SK-N-SH (cell line): ENCODE measurements at regions not wholly inside any gene's neighbourhood (a gene's known extent, or its start where the extent isn't known, plus 50 kb on each side); places are given as distances from the start of the nearest gene placed in this dataset.

ENCODE experiments used
- CTCF ChIA-PET: fragments of 300-600, 350-600 bp; formaldehyde crosslinking; extraction: SDS; loops from one replicate; lab custom pipeline; 2021; lab: Yijun Ruan, JAX
- POLR2A ChIA-PET: fragments of 350-600 bp; sonication (Branson Sonifier 250); formaldehyde crosslinking; extraction: SDS; loops from one replicate; lab custom pipeline; 2020; ENCODE audit warnings: antibody characterized with exemption, inconsistent platforms; lab: Yijun Ruan, JAX
- DNase-seq: peaks from one replicate; pipeline ENCODE4 v3.0.0; 2012
- H2AFZ ChIP-seq: fragments of 200-600 bp; sonication (generic); 2 replicates; pipeline ENCODE4 v1.8.1; 2016; ENCODE audit warnings: antibody characterized with exemption, mild to moderate bottlenecking, low read depth
- H3F3A ChIP-seq: fragments of 200-600 bp; sonication (generic); replicated peaks from 2 replicates; pipeline ENCODE3; 2016; ENCODE audit warnings: antibody characterized with exemption, mild to moderate bottlenecking; ENCODE audit not compliant: insufficient read depth
- H3K27ac ChIP-seq, 2 experiments: fragments of 200-500 bp in 1 of 2; fragments of 200-600 bp in 1 of 2; sonication (Bioruptor generic) in 1 of 2; sonication (generic), shearing (Covaris generic) in 1 of 2; 2 replicates each; pipeline versions ENCODE4 v1.5.1 to v1.6.1; 2014 to 2016; ENCODE audit warnings: low read depth in 2 of 2, inconsistent platforms in 1 of 2, low read length in 1 of 2, mild to moderate bottlenecking in 1 of 2, mixed read lengths in 1 of 2
- H3K27me3 ChIP-seq: fragments of 200-600 bp; sonication (generic), shearing (Covaris generic); 2 replicates; pipeline ENCODE4 v1.6.1; 2016; ENCODE audit warnings: mixed run types; ENCODE audit not compliant: insufficient read depth
- H3K36me3 ChIP-seq, 2 experiments: fragments of 200-500 bp in 1 of 2; fragments of 200-600 bp in 1 of 2; sonication (Bioruptor generic) in 1 of 2; sonication (generic) in 1 of 2; replicated peaks in 1 of 2; 2 replicates each; pipeline versions ENCODE3 to v1.5.1; 2014 to 2016; ENCODE audit warnings: low read length in 1 of 2, mild to moderate bottlenecking in 1 of 2; ENCODE audit not compliant: insufficient read depth in 2 of 2, control insufficient read depth in 1 of 2
- H3K4me1 ChIP-seq, 2 experiments: fragments of 200-500 bp in 1 of 2; fragments of 200-600 bp in 1 of 2; sonication (Bioruptor generic) in 1 of 2; sonication (generic), shearing (Covaris generic) in 1 of 2; 2 replicates each; pipeline versions ENCODE4 v1.5.1 to v1.6.1; 2014 to 2016; ENCODE audit warnings: low read depth in 1 of 2, low read length in 1 of 2, mixed run types in 1 of 2; ENCODE audit not compliant: insufficient read depth in 2 of 2, control insufficient read depth in 1 of 2
- H3K4me2 ChIP-seq: fragments of 200-600 bp; sonication (generic), shearing (Covaris generic); 2 replicates; pipeline ENCODE4 v1.6.1; 2017; ENCODE audit warnings: mixed run types
- H3K4me3 ChIP-seq, 2 experiments: fragments of 200-500 bp in 1 of 2; fragments of 200-600 bp in 1 of 2; sonication (Bioruptor generic) in 1 of 2; sonication (generic), shearing (Covaris generic) in 1 of 2; 2 replicates each; pipeline versions ENCODE4 v1.5.1 to v1.8.1; 2014 to 2016; ENCODE audit warnings: low read depth in 2 of 2, inconsistent platforms in 1 of 2, low read length in 1 of 2, mild to moderate bottlenecking in 1 of 2, mixed read lengths in 1 of 2, moderate library complexity in 1 of 2
- H3K79me2 ChIP-seq: fragments of 200-600 bp; sonication (generic); 2 replicates; pipeline ENCODE4 v1.8.1; 2017; ENCODE audit warnings: mild to moderate bottlenecking; ENCODE audit not compliant: insufficient read depth
- H3K9ac ChIP-seq: fragments of 200-600 bp; sonication (generic); 2 replicates; pipeline ENCODE4 v1.6.1; 2017; ENCODE audit warnings: mixed run types
- H3K9me2 ChIP-seq: fragments of 200-600 bp; sonication (generic); 2 replicates; pipeline ENCODE4 v1.6.1; 2017; ENCODE audit warnings: mixed run types
- H3K9me3 ChIP-seq: fragments of 200-600 bp; sonication (generic); 2 replicates; pipeline ENCODE4 v1.6.1; 2017; ENCODE audit warnings: mixed run types, mild to moderate bottlenecking, moderate library complexity
- H4K20me1 ChIP-seq: fragments of 200-600 bp; sonication (generic); 2 replicates; pipeline ENCODE4 v1.6.1; 2017; ENCODE audit warnings: mild to moderate bottlenecking, mixed run types; ENCODE audit not compliant: insufficient read depth
- POLR2AphosphoS5 ChIP-seq: IDR thresholded peaks from 2 replicates; pipeline ENCODE4 v1.6.1; 2012; ENCODE audit warnings: low read depth, low read length
- RAD21 ChIP-seq: IDR thresholded peaks from 2 replicates; pipeline ENCODE4 v1.6.1; 2012; ENCODE audit warnings: mild to moderate bottlenecking, low read length
- RCOR1 ChIP-seq: fragments of 150-350 bp; IDR thresholded peaks from 2 replicates; pipeline ENCODE4 v1.6.1; 2017; ENCODE audit warnings: antibody characterized with exemption, low read length
- SIN3A ChIP-seq: IDR thresholded peaks from 2 replicates; pipeline ENCODE4 v1.6.1; 2012; ENCODE audit warnings: low read depth, mild to moderate bottlenecking, low read length, moderate library complexity, borderline replicate concordance
- TAF1 ChIP-seq: IDR thresholded peaks from 2 replicates; pipeline ENCODE4 v1.6.1; 2012; ENCODE audit warnings: low read depth, mild to moderate bottlenecking, low read length, moderate library complexity, borderline replicate concordance
- TEAD4 ChIP-seq: IDR thresholded peaks from 2 replicates; pipeline ENCODE4 v1.4.0; 2012; ENCODE audit warnings: mild to moderate bottlenecking, borderline replicate concordance; ENCODE audit not compliant: insufficient read depth
- WGBS: methylation state at CpG from one replicate; pipeline ENCODE4 v1.1.6; 2017; ENCODE audit warnings: low lambda C conversion rate; 5-methylcytosine and 5-hydroxymethylcytosine counted together
- TF ChIP-seq, protein P1 (sequence below): fragments of 200-600 bp; sonication (generic); IDR thresholded peaks from 2 replicates; pipeline ENCODE4 v1.6.1; 2017; ENCODE audit warnings: antibody characterized with exemption, mild to moderate bottlenecking, moderate library complexity
- TF ChIP-seq, protein P2 (sequence below): IDR thresholded peaks from 2 replicates; pipeline ENCODE4 v1.4.0; 2012; ENCODE audit warnings: low read depth, borderline replicate concordance
- TF ChIP-seq, protein P3 (sequence below): IDR thresholded peaks from 2 replicates; pipeline ENCODE4; 2012
- TF ChIP-seq, protein P4 (sequence below): IDR thresholded peaks from 2 replicates; pipeline ENCODE4 v1.6.1; 2012; ENCODE audit warnings: mild to moderate bottlenecking, low read depth, low read length, moderate library complexity
- TF ChIP-seq, protein P5 (sequence below): IDR thresholded peaks from 2 replicates; pipeline ENCODE4 v1.4.0; 2012; ENCODE audit warnings: low read depth

DNA sequence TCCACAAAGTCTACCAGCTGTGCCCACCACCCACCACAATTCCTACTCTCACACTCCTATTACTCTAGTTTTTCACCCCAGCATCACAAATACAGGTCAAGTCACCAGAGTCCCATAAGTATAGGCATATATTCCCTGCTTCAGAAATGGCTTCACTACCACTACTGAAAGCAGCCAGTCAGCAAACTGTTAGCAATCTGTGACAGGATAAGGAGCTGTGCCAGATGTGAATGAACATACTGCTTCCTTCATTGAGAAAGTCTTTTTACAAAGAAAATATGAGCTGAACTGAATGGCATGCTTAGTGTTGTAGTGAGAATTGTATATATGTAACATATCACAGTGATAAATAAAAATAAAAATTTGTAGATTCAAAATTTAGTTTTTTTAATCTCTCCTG lies 76.8 kb downstream of the C3orf85 start:
- H3K27ac ChIP-seq, result no peak overlapping the region
- no peaks in the 10 kb centered on the region for H3K4me1 ChIP-seq
- no peak for DNase-seq
- TF ChIP-seq, protein P1, sequence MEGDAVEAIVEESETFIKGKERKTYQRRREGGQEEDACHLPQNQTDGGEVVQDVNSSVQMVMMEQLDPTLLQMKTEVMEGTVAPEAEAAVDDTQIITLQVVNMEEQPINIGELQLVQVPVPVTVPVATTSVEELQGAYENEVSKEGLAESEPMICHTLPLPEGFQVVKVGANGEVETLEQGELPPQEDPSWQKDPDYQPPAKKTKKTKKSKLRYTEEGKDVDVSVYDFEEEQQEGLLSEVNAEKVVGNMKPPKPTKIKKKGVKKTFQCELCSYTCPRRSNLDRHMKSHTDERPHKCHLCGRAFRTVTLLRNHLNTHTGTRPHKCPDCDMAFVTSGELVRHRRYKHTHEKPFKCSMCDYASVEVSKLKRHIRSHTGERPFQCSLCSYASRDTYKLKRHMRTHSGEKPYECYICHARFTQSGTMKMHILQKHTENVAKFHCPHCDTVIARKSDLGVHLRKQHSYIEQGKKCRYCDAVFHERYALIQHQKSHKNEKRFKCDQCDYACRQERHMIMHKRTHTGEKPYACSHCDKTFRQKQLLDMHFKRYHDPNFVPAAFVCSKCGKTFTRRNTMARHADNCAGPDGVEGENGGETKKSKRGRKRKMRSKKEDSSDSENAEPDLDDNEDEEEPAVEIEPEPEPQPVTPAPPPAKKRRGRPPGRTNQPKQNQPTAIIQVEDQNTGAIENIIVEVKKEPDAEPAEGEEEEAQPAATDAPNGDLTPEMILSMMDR, result no peak
- TF ChIP-seq, protein P2, sequence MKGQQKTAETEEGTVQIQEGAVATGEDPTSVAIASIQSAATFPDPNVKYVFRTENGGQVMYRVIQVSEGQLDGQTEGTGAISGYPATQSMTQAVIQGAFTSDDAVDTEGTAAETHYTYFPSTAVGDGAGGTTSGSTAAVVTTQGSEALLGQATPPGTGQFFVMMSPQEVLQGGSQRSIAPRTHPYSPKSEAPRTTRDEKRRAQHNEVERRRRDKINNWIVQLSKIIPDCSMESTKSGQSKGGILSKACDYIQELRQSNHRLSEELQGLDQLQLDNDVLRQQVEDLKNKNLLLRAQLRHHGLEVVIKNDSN, result no peak
- no peak for TF ChIP-seq POLR2AphosphoS5
- no peak for TF ChIP-seq TAF1
- CTCF ChIA-PET, result no interaction called here
- H3K4me2 ChIP-seq, result no peak overlapping the region
- no peak overlapping the region for H3K9ac ChIP-seq
- no peaks in the 10 kb centered on the region; the same call in 1 of the 2 replicates for H3K9me3 ChIP-seq
- no peaks in the 10 kb centered on the region for H3K27me3 ChIP-seq
- no peaks in the 10 kb centered on the region for H3K9me2 ChIP-seq
- no peaks in the 10 kb centered on the region for H4K20me1 ChIP-seq
- H3K4me3 ChIP-seq, result no peak overlapping the region
- H3F3A ChIP-seq, result no peaks in the 10 kb centered on the region
- POLR2A ChIA-PET, result no interaction called here
- H3K36me3 ChIP-seq, result no peaks in the 10 kb centered on the region
- H2AFZ ChIP-seq, result no peak overlapping the region
- H3K79me2 ChIP-seq, result no peaks in the 10 kb centered on the region

DNA sequence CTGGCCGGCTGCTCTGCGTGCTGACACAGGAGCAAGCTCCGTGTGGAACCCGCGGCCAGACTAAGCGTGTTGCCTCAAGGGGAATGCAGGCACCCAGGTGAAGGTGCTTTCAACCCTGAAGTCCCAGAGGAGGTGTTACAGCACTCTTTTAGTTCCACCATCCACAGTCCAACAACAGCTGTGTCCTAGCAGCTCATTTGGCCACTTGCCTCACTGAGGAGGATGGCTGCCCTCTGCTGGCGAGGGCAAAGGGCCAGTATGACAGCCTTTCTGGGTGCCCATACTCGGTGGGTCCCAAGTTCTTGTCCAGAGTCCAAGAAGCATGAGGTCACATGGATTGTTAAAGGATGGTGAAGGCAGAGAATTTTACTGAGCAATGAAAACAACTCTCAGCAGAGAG lies 87.8 kb downstream of the C3orf85 start:
- H3K4me2 ChIP-seq, result no peak overlapping the region
- TF ChIP-seq, protein P1, result peak; percentile 19; the same call in 1 of the 2 replicates
- TF ChIP-seq RAD21, result no peak
- TF ChIP-seq, all 33 proteins: peak for 1
- Histone ChIP-seq H3K27me3 (no peaks in the 10 kb centered on the region), H3K4me1 (no peaks in the 10 kb centered on the region), H3K4me3 (no peak overlapping the region), H3K9me3 (no peaks in the 10 kb centered on the region; the same call in 1 of the 2 replicates), H3F3A (no peaks in the 10 kb centered on the region), H3K9me2 (no peaks in the 10 kb centered on the region), H2AFZ (no peak overlapping the region), H4K20me1 (no peaks in the 10 kb centered on the region), H3K9ac (no peak overlapping the region), H3K27ac (no peak overlapping the region), H3K79me2 (no peaks in the 10 kb centered on the region), H3K36me3 (no peaks in the 10 kb centered on the region)
- DNase-seq, result no peak
- CTCF ChIA-PET, result no interaction called here
- WGBS, result 78% methylated on average over 8 of the region's 8 CpGs
- POLR2A ChIA-PET, result no interaction called here

DNA sequence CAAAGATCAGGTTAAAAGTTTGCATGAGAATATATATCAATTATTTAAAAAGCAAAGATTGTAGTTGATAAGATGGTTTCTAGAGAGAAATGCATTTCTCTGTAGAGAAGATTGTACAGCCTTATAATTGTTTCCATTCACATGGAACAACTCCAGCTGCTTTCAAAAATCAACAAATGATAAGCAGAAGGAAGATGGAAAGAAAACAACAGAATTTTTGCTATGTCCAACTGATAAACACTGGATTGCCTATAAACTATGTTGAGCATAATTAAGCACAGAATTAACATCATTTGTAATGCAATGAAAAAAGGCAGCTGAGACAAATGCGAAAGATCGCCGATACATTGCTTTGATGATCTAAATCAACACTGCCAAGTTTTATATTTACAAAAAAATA lies 89.0 kb downstream of the C3orf85 start:
- no peaks in the 10 kb centered on the region for H3K36me3 ChIP-seq
- no peak for TF ChIP-seq RCOR1
- no peak for TF ChIP-seq SIN3A
- TF ChIP-seq, protein P3, sequence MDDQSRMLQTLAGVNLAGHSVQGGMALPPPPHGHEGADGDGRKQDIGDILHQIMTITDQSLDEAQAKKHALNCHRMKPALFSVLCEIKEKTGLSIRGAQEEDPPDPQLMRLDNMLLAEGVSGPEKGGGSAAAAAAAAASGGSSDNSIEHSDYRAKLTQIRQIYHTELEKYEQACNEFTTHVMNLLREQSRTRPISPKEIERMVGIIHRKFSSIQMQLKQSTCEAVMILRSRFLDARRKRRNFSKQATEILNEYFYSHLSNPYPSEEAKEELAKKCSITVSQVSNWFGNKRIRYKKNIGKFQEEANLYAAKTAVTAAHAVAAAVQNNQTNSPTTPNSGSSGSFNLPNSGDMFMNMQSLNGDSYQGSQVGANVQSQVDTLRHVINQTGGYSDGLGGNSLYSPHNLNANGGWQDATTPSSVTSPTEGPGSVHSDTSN, result no peak
- TF ChIP-seq, protein P4, sequence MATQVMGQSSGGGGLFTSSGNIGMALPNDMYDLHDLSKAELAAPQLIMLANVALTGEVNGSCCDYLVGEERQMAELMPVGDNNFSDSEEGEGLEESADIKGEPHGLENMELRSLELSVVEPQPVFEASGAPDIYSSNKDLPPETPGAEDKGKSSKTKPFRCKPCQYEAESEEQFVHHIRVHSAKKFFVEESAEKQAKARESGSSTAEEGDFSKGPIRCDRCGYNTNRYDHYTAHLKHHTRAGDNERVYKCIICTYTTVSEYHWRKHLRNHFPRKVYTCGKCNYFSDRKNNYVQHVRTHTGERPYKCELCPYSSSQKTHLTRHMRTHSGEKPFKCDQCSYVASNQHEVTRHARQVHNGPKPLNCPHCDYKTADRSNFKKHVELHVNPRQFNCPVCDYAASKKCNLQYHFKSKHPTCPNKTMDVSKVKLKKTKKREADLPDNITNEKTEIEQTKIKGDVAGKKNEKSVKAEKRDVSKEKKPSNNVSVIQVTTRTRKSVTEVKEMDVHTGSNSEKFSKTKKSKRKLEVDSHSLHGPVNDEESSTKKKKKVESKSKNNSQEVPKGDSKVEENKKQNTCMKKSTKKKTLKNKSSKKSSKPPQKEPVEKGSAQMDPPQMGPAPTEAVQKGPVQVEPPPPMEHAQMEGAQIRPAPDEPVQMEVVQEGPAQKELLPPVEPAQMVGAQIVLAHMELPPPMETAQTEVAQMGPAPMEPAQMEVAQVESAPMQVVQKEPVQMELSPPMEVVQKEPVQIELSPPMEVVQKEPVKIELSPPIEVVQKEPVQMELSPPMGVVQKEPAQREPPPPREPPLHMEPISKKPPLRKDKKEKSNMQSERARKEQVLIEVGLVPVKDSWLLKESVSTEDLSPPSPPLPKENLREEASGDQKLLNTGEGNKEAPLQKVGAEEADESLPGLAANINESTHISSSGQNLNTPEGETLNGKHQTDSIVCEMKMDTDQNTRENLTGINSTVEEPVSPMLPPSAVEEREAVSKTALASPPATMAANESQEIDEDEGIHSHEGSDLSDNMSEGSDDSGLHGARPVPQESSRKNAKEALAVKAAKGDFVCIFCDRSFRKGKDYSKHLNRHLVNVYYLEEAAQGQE, result no peak
- TF ChIP-seq, protein P5, sequence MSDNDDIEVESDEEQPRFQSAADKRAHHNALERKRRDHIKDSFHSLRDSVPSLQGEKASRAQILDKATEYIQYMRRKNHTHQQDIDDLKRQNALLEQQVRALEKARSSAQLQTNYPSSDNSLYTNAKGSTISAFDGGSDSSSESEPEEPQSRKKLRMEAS, result no peak
- no peak for TF ChIP-seq TEAD4

More for the DNA sequence above, 89.0 kb downstream of the C3orf85 start:
- Histone ChIP-seq H3K27me3 (no peaks in the 10 kb centered on the region), H2AFZ (no peak overlapping the region), H3K9me2 (no peaks in the 10 kb centered on the region), H3K4me2 (no peak overlapping the region), H3K9ac (no peak overlapping the region), H3K27ac (no peak overlapping the region), H3F3A (no peaks in the 10 kb centered on the region), H3K4me3 (no peak overlapping the region), H3K79me2 (no peaks in the 10 kb centered on the region), H3K9me3 (no peaks in the 10 kb centered on the region; the same call in 1 of the 2 replicates), H3K4me1 (no peaks in the 10 kb centered on the region), H4K20me1 (no peaks in the 10 kb centered on the region)
- CTCF ChIA-PET, result no interaction called here
- DNase-seq, result no peak
- WGBS, result 63% methylated on average over 3 of the region's 3 CpGs
- POLR2A ChIA-PET, result no interaction called here
